ENCODE measurements at regions not wholly inside any gene's neighbourhood (a gene's known extent, or its start where the extent isn't known, plus 50 kb on each side); places are given as distances from the start of the nearest gene placed in this dataset.

DNA sequence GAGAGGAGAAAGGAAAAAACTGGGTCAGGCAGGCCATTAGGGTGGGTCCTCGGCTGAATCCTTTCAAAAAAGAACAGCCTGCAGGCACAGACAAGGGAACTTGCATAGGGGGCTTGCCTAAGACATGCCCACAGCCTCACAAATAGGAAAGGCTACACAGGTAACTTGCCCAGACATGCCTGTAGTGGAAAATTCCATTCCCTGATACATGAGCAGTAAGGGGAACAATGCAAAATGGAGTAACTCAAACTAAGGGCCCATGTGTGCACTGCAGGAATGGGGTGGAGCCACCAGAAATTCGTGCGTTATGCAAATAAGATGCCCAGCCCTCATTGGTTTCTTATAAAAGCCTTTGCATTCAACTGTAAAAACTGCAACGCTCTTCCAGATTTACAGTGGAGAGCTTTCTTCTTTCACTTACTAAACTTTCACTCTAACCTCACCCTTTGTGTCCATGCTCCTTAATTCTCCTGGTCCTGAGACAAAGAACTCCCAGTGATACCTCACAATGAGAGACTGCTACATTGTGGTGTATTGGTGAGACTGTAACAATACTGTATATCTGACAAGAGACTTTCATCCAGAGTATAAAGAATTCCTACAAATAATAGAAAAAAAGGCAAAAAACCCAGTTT lies 59.5 kb upstream of the SLITRK1 start:
- H3K9ac ChIP-seq (ENCODE audit: low read length) = no peak overlapping the region
- peak overlapping the region; percentile 50 for H2AFZ ChIP-seq (ENCODE audit: low read depth, low read length)
- no peak overlapping the region for H3K27ac ChIP-seq (ENCODE audit: low read depth, low read length)
- TF ChIP-seq EZH2 (IDR thresholded peaks at IDR 0.05; ENCODE audit: insufficient read depth, low read length) = no peak
- TF ChIP-seq CTCF (IDR thresholded peaks at IDR 0.05; ENCODE audit: insufficient read depth, low read depth, low read length) = no peak
- no peaks in the 10 kb centered on the region for H3K36me3 Mint-ChIP-seq (ENCODE audit: low read depth, unreplicated experiment)
- FAIRE-seq (no peak), DNase-seq (ENCODE audit: low read depth) (no peak)
- H3K9me3 Mint-ChIP-seq (ENCODE audit: unreplicated experiment) = no peaks in the 10 kb centered on the region
- no peak overlapping the region for H3K4me3 ChIP-seq (ENCODE audit: insufficient read depth, low read depth, low read length)
- H3K27ac Mint-ChIP-seq (ENCODE audit: unreplicated experiment) = peak overlapping the region; percentile 88
- H3K4me1 ChIP-seq (ENCODE audit: insufficient read depth, low read length) = no peaks in the 10 kb centered on the region
- H3K4me2 ChIP-seq (ENCODE audit: low read length) = no peak overlapping the region
- no peaks in the 10 kb centered on the region for H3K79me2 ChIP-seq (ENCODE audit: insufficient read depth, low read length)
- no peaks in the 10 kb centered on the region for H4K20me1 ChIP-seq (ENCODE audit: insufficient read depth, low read length)
- H3K36me3 ChIP-seq (ENCODE audit: insufficient read depth, low read length) = no peaks in the 10 kb centered on the region
- no peaks in the 10 kb centered on the region for H3K27me3 Mint-ChIP-seq (ENCODE audit: low read depth, unreplicated experiment)
- H3K4me1 Mint-ChIP-seq (ENCODE audit: low read depth, unreplicated experiment) = peaks cover 24% of the 10 kb centered on the region
- no peak overlapping the region for H3K4me3 Mint-ChIP-seq (ENCODE audit: unreplicated experiment)
- H3K27me3 ChIP-seq (ENCODE audit: insufficient read depth, low read length) = no peaks in the 10 kb centered on the region
- H3K9me3 ChIP-seq (ENCODE audit: insufficient read depth, low read depth, low read length) = no peaks in the 10 kb centered on the region

DNA sequence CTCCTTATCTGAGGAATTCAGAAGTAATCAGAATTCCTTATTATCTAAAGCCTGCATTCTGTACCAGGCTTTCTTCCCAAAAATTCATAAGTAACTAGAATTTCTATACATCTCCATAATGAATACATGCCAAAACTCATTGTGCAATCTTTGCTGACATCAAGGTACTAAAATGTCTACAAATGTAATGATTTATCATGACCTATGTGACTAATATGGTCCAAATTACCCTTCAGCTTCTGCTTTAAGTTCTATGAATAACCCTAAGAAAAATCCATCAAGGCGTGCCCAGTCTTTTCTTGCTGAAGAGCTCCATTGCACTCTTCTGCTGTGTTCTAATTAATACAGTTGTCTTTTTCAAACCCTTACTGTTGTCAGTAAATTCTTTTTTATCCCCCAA lies 58.5 kb upstream of the SLITRK1 start:
- H3K27ac ChIP-seq (ENCODE audit: low read depth, low read length) = no peak overlapping the region

More for the DNA sequence above, 58.5 kb upstream of the SLITRK1 start:
- peaks cover 24% of the 10 kb centered on the region for H3K4me1 Mint-ChIP-seq (ENCODE audit: low read depth, unreplicated experiment)
- no peak overlapping the region for H3K4me3 ChIP-seq (ENCODE audit: insufficient read depth, low read depth, low read length)
- no peaks in the 10 kb centered on the region for H3K27me3 ChIP-seq (ENCODE audit: insufficient read depth, low read length)
- H3K27ac Mint-ChIP-seq (ENCODE audit: unreplicated experiment) = peak overlapping the region; percentile 88
- no peaks in the 10 kb centered on the region for H4K20me1 ChIP-seq (ENCODE audit: insufficient read depth, low read length)
- H3K9me3 Mint-ChIP-seq (ENCODE audit: unreplicated experiment) = no peaks in the 10 kb centered on the region
- no peak overlapping the region for H2AFZ ChIP-seq (ENCODE audit: low read depth, low read length)
- peak; percentile 26 for DNase-seq (ENCODE audit: low read depth)
- no peaks in the 10 kb centered on the region for H3K79me2 ChIP-seq (ENCODE audit: insufficient read depth, low read length)
- H3K27me3 Mint-ChIP-seq (ENCODE audit: low read depth, unreplicated experiment) = no peaks in the 10 kb centered on the region
- H3K4me2 ChIP-seq (ENCODE audit: low read length) = no peak overlapping the region
- FAIRE-seq = peak; percentile 34
- no peak overlapping the region for H3K4me3 Mint-ChIP-seq (ENCODE audit: unreplicated experiment)
- no peaks in the 10 kb centered on the region for H3K36me3 ChIP-seq (ENCODE audit: insufficient read depth, low read length)
- TF ChIP-seq CTCF (IDR thresholded peaks at IDR 0.05; ENCODE audit: insufficient read depth, low read depth, low read length) (no peak), EZH2 (IDR thresholded peaks at IDR 0.05; ENCODE audit: insufficient read depth, low read length) (no peak)
- no peaks in the 10 kb centered on the region for H3K4me1 ChIP-seq (ENCODE audit: insufficient read depth, low read length)
- H3K9ac ChIP-seq (ENCODE audit: low read length) = no peak overlapping the region
- H3K36me3 Mint-ChIP-seq (ENCODE audit: low read depth, unreplicated experiment) = no peaks in the 10 kb centered on the region
- no peaks in the 10 kb centered on the region for H3K9me3 ChIP-seq (ENCODE audit: insufficient read depth, low read depth, low read length)

Measured in astrocyte (in vitro differentiated cells and primary cell).